Fibroblast of villous mesenchyme (primary cell): ENCODE measurements at regions not wholly inside any gene's neighbourhood (a gene's known extent, or its start where the extent isn't known, plus 50 kb on each side); places are given as distances from the start of the nearest gene placed in this dataset.

Experiments used
- DNase-seq: peaks from one replicate; pipeline ENCODE4 v3.0.0-alpha.2; 2010; ENCODE audit warnings: low read depth
- H3K4me3 ChIP-seq: 2 replicates; pipeline ENCODE4 v1.5.1; 2011; ENCODE audit warnings: low read depth, mild to moderate bottlenecking, low read length
- TF ChIP-seq, protein P1 (sequence below): IDR thresholded peaks from 2 replicates; pipeline ENCODE4 v1.5.1; 2012; ENCODE audit warnings: low read depth, mild to moderate bottlenecking, low read length; ENCODE audit not compliant: insufficient read depth

DNA sequence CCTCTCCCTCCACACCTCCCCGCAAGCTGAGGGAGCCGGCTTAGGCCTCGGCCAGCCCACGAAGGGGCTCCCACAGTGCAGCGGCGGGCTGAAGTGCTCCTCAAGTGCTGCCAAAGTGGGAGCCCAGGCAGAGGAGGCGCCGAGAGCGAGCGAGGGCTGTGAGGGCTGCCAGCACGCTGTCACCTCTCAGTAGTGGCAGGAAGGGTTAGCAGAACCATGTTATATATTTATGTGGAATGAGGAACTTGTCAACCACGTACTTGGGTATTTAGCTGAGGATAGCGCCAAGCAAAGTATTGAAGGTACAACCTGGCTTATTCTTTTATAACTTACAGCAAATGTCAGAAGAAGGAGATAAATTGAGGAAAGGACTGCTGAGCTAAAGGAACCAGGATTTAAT lies 144.1 kb upstream of the MGAT5 start:
- DNase-seq, result no peak
- TF ChIP-seq, protein P1, sequence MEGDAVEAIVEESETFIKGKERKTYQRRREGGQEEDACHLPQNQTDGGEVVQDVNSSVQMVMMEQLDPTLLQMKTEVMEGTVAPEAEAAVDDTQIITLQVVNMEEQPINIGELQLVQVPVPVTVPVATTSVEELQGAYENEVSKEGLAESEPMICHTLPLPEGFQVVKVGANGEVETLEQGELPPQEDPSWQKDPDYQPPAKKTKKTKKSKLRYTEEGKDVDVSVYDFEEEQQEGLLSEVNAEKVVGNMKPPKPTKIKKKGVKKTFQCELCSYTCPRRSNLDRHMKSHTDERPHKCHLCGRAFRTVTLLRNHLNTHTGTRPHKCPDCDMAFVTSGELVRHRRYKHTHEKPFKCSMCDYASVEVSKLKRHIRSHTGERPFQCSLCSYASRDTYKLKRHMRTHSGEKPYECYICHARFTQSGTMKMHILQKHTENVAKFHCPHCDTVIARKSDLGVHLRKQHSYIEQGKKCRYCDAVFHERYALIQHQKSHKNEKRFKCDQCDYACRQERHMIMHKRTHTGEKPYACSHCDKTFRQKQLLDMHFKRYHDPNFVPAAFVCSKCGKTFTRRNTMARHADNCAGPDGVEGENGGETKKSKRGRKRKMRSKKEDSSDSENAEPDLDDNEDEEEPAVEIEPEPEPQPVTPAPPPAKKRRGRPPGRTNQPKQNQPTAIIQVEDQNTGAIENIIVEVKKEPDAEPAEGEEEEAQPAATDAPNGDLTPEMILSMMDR, result no peak

DNA sequence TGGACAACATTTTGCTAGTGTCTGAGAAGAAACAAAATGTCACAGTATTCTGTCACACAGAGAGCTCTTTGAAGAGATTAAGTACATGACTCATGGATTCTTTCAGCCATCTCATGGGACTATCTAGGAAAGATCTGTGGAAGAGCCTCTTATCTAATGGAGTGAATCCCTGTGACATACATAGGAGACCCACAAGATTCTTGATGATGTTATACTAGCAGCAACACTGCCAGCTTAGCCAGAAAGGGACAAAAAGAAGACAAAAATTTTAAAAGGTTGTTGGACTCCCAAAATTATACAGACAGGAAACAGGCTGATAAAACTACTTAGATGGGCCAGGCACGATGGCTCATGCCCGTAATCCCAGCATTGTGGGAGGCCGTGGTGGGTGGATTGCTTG lies 143.3 kb upstream of the MGAT5 start:
- TF ChIP-seq, protein P1, result no peak
- DNase-seq, result no peak
- H3K4me3 ChIP-seq, result no peak overlapping the region

More for the DNA sequence above, 144.1 kb upstream of the MGAT5 start:
- H3K4me3 ChIP-seq, result no peak overlapping the region

DNA sequence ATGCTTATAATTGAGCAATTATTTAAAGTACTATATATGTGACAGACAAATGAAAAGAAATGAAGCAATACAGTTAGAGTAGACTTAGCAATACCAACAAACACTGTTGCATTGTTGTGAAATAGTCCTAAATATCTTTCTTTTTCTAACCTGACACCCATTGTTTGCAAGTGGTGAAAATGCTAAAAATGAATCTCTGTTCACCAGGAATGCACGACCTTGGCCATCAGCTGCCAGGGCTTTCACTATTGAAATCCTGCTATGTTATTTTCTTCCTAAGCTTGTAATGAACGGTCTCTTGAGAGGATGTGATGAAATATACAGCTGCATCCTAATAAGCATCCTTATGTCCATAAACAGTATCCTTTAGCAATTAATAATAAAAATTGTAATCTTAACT lies 136.2 kb upstream of the MGAT5 start:
- TF ChIP-seq, protein P1, result no peak
- DNase-seq, result no peak
- no peak overlapping the region for H3K4me3 ChIP-seq

DNA sequence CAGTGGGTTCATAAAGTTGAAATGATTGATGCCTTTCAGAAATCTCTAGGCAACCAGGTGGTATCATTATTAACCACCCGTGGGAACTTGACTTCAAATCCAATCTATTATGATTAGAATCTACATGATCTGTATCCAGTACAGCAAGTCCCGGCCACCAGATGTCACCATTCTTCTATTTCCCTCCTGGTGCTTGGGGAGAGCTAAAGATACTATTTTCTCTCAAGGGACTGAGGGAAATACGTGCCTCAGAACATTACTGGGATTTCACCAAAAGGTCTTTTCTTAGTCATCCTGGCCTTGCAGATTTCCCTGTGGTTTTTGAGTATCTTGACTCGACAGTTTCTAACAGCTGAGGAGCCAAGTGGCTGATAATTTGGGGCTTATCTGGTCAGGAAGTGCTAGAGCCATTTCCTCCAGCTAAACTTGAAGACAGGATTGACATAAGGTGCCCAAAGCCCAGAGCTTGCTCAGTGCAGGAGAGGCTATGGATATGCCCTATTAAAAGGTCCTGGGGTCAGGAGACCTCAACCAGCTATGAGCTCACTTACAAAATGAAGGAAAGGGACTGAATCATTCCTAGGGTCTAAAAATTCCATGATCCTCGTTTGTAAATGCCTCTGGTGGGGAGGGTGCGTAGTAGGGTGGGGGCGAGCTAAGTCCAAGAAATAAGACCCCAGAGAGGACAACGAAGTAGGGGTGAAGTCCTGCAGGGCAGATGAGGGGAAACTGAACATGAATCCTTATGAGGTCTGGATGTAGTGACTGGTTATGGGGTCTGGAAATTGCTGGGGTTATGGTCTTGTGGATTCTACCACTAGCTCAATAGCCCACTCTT lies 135.4 kb upstream of the MGAT5 start:
- no peak overlapping the region for H3K4me3 ChIP-seq
- TF ChIP-seq, protein P1, result peak; percentile 80
- DNase-seq, result peak; percentile 99

DNA sequence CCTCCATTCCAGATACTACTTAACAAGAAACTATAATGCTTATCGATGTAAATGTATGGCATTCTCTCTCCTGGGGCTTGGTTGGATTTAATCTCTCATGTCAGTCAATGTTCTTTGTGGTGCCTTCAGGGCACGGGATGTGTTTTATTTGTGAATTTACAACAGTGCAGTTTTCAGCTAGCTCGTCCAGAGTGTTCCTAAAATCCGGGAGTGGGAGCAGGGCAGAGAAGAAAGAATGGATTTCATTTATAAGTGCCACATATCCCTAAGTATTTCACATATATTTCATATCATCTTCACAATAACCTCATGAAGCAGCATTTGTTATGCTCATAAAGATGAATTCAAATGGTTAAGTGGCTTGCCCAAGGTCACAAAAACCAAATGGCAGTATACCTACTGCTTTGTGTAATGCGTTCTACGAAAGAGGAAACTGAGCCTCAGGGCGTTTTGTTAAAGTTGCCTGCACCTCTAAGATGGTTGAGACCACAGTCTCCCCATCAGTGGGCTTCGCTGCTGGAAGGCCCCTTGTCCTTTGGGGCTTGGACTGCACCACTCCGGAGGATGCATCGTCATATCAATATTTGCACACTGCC lies 134.7 kb upstream of the MGAT5 start:
- TF ChIP-seq, protein P1, result no peak
- H3K4me3 ChIP-seq, result peak overlapping the region; percentile 80
- no peak for DNase-seq

DNA sequence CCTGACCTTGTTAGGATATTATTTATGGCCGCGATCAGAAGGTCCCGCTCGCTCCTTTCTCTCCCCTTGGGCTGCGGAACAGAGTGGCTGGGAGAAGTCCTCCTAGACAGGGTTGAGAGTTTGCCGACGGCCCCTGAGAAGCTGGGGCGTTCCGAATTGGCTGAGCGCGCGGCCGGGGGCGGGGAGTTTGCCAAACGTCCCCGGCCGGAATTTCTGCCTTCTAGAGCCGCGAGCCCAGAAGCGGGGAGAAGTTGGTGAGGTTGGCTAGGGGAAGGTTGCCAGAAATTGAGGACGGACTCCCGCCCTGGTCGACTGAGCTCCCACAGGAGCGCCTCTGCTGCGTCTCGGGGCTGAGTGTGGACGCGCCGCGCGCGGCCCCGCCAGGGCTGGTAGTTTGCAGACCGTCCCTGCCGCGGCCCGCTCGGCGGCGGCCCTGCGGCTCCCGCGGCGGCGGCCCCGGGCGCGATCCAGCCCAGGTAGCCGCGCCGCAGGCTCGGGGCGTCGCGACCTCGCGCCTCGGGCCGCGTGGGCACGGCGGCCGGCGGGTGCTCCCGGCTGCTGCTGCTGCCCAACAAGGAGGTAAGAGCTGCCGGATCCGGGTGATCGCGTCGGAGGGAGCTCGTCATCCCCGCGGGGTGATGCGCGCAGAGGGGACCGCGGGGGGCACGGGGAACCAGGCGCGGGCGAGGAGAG lies 134.0 kb upstream of the MGAT5 start:
- TF ChIP-seq, protein P1, result no peak
- H3K4me3 ChIP-seq, result peak overlapping the region; percentile 80
- DNase-seq, result peak; percentile 94
